ENCODE measurements at regions not wholly inside any gene's neighbourhood (a gene's known extent, or its start where the extent isn't known, plus 50 kb on each side); places are given as distances from the start of the nearest gene placed in this dataset.

- TF ChIP-seq EZH2 (IDR thresholded peaks at IDR 0.05; ENCODE audit: insufficient read depth, poor library complexity, severe bottlenecking) (no peak), EZH2phosphoT487 (IDR thresholded peaks at IDR 0.05; ENCODE audit: insufficient read depth, low read depth) (no peak)
These were observed 274.5 kb downstream of the PIK3C3 start for GRCh38 chr18:42229211-42230210.
